C4-2B (cell line): ENCODE measurements at regions not wholly inside any gene's neighbourhood (a gene's known extent, or its start where the extent isn't known, plus 50 kb on each side); places are given as distances from the start of the nearest gene placed in this dataset.
A peak's percentile ranks its signal among the peaks of the same experiment; 100 is the strongest.

Experiments
- H3K27ac ChIP-seq: fragments of 450-650 bp; 2 replicates; pipeline ENCODE4 v1.5.1; 2017
- ZFX ChIP-seq: fragments of 450-650 bp; IDR thresholded peaks from 2 replicates; pipeline ENCODE4 v1.6.1; 2017
- TF ChIP-seq, protein P1 (sequence below): fragments of 450-650 bp; conservative IDR thresholded peaks from 2 replicates; pipeline ENCODE4 v1.5.1; 2017; ENCODE audit warnings: mild to moderate bottlenecking

DNA sequence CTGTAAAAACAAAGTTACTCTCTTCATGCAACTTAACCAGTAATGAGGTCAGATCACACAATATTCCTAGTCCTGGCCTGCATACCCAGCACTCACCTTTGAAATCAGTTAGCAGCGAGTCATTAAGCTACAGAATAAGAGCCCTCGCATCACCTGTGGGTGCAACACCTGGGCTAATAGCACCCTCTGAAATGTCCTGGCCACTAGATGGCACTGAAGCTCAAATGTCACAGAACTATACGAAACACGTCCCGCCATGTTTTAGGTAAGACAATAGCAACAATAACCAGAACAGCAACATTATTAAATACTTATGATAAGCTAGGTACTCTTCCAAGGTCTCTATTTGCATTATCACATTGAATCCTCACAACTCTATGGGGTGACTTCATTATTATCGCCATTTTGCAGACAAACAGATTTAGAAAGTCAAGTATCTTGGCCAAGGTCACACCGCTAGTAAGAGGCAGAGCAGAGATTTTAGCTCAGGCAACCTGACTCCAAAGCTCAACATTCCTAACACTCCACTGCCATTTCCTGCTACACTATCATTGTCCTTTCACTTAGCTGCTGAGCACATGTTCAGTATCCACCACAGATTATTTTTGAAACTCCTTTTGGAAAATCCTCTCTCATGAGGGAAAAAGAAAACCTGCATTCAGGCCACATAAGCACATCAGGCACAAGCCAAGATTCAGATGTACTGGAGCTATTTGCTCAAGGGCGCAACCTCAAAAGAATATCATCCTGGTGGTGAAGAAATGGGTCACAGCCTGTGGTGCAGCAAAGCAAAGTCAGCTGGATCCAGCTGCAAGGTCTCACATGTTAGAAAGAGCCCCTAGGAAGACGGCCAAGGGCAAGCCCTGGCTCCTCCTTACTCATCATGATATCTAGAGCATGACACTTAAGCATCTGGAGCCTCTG, 59.5 kb upstream of the KDR start:
- TF ChIP-seq, protein P1, sequence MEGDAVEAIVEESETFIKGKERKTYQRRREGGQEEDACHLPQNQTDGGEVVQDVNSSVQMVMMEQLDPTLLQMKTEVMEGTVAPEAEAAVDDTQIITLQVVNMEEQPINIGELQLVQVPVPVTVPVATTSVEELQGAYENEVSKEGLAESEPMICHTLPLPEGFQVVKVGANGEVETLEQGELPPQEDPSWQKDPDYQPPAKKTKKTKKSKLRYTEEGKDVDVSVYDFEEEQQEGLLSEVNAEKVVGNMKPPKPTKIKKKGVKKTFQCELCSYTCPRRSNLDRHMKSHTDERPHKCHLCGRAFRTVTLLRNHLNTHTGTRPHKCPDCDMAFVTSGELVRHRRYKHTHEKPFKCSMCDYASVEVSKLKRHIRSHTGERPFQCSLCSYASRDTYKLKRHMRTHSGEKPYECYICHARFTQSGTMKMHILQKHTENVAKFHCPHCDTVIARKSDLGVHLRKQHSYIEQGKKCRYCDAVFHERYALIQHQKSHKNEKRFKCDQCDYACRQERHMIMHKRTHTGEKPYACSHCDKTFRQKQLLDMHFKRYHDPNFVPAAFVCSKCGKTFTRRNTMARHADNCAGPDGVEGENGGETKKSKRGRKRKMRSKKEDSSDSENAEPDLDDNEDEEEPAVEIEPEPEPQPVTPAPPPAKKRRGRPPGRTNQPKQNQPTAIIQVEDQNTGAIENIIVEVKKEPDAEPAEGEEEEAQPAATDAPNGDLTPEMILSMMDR, result peak; percentile 78
- no peak for TF ChIP-seq ZFX
- no peak overlapping the region for H3K27ac ChIP-seq

DNA sequence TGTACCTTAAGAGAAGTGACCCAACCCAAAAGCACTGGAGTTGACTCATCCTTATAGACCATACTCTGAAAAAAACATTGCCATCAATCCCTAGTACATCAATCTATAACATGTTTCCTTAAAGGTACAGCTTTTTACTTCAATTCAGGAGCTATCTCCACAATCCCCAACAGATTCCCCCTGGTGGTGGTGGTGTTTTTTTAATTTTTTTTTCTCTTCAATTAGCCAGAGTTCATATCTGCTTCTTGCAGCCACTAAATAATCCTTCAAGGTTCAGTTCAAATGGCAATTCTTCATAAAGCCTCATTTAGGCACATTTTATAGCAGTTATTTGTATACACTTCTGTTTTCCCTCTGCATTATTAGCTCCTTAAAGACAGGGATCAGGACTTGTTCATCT, 60.7 kb upstream of the KDR start:
- H3K27ac ChIP-seq, result no peak overlapping the region
- TF ChIP-seq, protein P1, result peak; percentile 11; the same call in 1 of the 2 replicates
- TF ChIP-seq ZFX, result no peak

DNA sequence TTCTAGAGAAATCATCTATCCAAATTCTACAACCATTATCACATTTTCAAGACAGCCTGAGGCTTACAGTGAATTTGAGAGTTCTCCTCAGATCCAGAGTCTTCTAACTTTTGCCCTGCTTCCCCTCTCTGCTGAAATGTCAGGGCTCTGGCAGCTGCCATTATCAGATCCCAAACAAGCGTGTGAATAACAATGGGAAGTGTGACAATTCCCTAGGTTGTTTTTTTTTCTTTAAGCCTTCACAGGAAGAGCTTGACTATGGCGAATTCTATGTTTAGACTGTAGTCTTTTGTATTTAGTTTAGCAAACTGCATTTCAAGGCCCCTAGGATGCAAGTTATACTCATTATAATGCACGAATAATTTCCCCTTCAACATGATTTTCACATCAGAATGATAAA, 61.3 kb upstream of the KDR start:
- TF ChIP-seq, protein P1, result no peak
- no peak for TF ChIP-seq ZFX
- H3K27ac ChIP-seq, result no peak overlapping the region

DNA sequence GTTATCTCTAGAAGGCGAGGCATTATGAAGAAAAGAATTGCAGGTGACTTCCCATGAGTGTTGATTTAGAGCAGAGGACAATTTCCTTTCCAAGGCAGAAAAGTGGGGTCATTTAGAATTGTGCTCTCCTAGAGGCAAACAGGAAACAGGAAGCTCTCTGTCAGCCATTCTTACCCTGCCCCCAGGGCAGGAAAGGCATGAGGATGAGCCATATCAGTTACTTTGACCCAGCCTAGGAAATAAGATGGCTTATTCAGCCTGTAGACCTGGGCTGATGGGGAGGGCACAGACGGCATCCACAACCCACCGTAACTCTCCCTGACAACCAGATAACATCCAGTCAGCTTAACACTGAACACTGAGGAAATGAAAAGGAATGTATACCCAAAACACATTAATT, 88.8 kb upstream of the KDR start:
- no peak overlapping the region for H3K27ac ChIP-seq
- no peak for TF ChIP-seq ZFX
- TF ChIP-seq, protein P1, result no peak

DNA sequence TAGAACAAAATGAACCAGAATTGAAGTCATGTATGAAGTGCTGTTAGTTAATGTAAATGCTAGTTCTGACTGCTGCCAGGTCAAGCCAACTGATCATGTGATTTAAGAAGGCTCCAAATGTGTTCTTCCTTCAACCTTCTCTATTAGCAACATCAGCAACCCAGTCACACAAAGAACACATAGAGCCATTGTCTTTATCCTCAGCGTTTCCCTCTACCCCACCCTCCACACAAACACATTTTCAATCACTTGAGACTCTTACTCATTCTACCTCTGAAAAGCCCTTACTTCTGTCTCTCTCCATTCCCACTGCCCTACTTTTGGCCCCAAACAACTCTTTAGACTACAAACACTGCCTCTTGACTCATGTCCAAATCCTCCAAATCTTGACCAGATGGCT, 89.7 kb upstream of the KDR start:
- no peak overlapping the region for H3K27ac ChIP-seq
- TF ChIP-seq, protein P1, result no peak

DNA sequence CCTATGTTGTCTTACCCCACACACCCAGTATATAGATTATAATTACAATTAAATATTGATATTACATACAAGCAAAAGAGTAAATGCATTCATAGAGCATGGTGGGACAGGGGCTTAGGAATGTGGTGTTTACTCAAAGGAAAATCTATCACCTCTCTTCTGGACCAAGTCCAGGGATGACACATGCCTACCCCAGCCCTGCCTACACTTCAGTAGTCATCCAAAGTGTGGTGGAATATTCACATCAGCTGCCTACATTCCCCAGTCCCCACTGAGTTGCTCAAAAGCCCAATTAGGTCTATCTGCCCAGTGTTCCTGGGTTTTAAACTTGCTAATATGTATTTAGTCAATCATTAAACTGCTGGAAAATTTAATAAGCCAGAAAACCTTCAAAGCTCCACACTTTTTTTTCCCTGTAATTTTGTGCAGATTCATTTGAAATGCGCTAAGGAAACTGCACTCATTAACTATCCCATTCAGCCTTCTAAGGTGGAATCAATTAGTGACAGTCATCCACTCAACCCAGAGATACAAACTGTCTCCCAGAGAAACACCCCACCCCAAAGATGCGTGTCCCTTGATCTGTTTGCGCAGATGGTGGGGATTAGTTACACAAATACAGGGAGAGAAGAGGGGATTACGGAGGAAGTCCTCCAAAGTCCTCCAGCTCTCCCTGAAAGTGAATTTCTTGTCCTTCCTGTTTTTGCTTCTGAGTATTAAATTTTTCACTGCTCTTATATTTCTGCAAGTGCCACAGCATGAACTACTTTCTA, 91.7 kb upstream of the KDR start:
- no peak overlapping the region for H3K27ac ChIP-seq
- TF ChIP-seq ZFX, result no peak
- TF ChIP-seq, protein P1, result no peak

DNA sequence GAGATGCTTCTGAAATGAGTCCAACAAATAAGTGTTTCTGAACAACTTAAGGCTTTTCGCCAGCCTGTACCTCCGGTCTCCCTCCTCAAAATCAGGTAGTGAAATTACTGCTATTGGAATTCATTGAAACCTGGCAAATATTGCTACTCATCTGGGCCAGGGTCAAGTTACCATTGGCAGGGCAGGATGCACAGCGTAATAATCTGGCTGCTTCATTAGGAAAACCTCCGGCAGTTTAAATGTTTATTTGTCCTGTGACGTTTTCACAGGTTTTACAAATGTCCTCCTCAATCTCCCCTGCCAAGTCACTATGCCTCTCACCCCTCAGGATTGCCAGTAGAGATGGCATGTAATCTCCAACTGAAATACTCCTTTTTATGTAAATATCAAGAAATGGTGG, 92.6 kb upstream of the KDR start:
- TF ChIP-seq, protein P1, result no peak
- no peak for TF ChIP-seq ZFX
- H3K27ac ChIP-seq, result no peak overlapping the region
